T-helper 9 cell (primary cell): ENCODE measurements at regions not wholly inside any gene's neighbourhood (a gene's known extent, or its start where the extent isn't known, plus 50 kb on each side); places are given as distances from the start of the nearest gene placed in this dataset.

Experiments
- DNase-seq: peaks from one replicate; pipeline ENCODE4 v3.0.0-alpha.2; 2020

DNA sequence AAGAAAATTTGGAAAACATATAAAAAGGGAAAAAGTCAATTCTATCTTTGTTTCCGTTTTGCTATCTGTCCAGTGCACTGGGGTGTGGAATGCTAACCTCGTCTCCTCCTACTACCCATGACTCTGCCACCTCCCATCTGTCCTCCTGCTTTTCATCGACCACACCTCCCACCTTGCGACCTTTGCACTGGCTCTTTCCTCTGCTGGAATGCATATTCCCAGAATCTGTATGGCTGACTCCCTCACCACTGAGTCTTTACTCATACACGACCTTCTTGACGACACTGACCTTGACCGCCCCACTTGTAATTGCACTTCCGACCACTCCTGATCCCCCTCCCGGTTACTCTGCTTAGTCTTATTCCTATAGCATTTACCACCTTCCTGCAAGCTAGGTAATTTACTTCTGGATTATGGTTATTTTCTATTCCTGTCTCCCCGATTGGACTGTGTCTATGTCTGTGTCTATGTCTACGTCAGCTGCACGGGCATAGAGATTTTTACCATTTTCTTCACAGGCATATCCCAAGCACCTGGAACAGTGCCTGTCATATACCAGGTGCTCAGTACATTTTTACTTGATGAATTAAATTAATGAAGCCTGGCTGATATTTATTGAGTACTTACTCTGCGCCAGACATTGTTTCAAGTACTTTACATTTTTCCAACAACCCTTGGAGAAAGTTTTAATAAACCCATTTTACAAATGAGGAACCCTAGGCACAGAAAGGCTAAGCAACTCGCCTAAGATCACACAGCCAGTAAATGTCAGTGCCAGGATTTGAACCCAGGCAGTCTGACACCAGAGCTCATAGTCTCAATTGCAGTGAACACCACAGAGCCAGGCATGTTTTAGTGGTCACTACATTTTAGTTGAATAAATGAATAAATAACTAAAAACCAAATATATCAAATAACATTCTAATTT lies 54.0 kb upstream of the SLC22A11 start:
- DNase-seq: no peak

DNA sequence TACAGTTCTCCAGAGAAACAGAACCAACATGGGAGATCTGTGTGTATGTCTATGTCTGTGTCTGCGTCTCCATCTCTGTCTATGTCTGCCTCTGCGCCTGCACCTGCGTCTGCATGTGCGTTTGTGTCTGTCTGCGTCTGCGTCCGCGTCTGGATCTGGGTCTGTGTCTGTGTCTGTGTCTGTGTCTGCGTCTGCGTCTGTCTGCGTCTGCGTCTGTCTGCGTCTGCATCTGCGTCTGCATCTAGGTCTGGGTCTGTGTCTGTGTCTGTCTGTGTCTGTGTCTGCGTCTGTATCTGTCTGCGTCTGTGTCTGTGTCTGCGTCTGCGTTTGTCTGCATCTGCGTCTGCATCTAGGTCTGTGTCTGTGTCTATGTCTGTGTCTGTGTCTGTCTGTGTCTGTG lies 53.1 kb upstream of the SLC22A11 start:
- DNase-seq: no peak

DNA sequence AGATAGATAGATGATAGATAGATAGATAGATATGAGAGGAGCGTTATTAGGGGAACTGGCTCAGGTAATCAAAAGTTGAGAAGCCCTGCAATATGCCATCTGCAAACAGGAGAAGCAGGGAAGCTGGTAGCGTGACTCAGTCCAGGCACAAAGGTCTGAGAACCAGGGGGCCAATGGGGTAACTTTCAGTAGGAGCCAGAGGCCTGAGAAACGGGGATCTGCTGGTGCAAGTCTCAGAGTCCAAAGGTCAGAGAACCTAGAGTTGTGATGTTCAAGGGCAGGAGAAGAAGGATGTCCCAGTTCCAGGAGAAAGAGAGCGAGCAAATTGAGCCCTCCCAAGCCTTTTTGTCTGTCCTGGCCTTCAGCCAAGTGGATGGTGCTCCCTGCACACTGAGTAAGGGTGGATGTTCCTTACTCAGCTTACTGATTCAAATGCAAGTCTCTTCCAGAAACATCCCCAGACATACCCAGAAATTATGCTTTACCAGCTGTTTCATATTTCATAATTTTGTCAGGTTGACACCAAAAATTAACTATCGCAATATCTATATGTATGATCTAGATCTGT lies 52.5 kb upstream of the SLC22A11 start:
- DNase-seq: no peak

DNA sequence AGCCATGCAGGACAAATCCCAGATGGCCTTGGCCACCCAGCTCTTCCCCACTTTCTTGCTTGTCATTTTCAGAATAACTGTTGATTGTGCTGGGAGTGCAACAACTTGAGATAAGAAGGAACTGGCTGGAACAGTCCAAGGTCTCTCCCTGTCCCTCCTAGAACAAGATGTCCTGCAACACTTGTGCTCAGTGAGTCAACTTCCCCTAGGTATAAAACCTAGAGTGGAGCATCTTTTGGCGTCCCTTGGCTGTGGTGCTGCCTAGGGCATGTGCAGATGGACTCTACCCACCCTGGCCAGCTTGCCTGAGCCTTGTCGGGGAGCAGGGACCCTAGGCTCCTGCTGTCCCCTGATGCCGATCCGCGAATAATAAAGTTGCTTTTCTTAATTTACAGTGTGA lies 50.7 kb upstream of the SLC22A11 start:
- no peak for DNase-seq
